Neural cell (in vitro differentiated cells): ENCODE measurements at regions not wholly inside any gene's neighbourhood (a gene's known extent, or its start where the extent isn't known, plus 50 kb on each side); places are given as distances from the start of the nearest gene placed in this dataset.

Experiments
- H2AFZ ChIP-seq: fragments of 200-600, 300-800 bp; sonication (generic), shearing (Covaris generic); 2 replicates; pipeline ENCODE4 v1.6.0; 2014; ENCODE audit warnings: low read depth, mild to moderate bottlenecking, antibody characterized with exemption, low read length, moderate library complexity
- H3F3A ChIP-seq: fragments of 200-600 bp; shearing (Covaris generic); 2 replicates; pipeline ENCODE4 v1.6.1; 2016; ENCODE audit warnings: mild to moderate bottlenecking, moderate library complexity, mixed read lengths, antibody characterized with exemption, low read length; ENCODE audit not compliant: insufficient read depth, poor library complexity, severe bottlenecking
- H3K27ac ChIP-seq: fragments of 200-600, 300-800 bp; sonication (generic), shearing (Covaris generic); 2 replicates; pipeline ENCODE4 v1.5.1; 2014; ENCODE audit warnings: mild to moderate bottlenecking, low read length, moderate library complexity
- H3K27me3 ChIP-seq: fragments of 300-800, 200-600 bp; sonication (generic), shearing (Covaris generic); 2 replicates; pipeline ENCODE4 v1.6.0; 2014; ENCODE audit warnings: mild to moderate bottlenecking, low read depth, low read length, moderate library complexity; ENCODE audit not compliant: insufficient read depth
- H3K36me3 ChIP-seq: fragments of 300-800, 200-600 bp; sonication (generic), shearing (Covaris generic); 2 replicates; pipeline ENCODE4 v1.5.1; 2014; ENCODE audit warnings: mild to moderate bottlenecking, antibody characterized with exemption, low read length, moderate library complexity; ENCODE audit not compliant: insufficient read depth
- H3K4me2 ChIP-seq: fragments of 300-800, 200-600 bp; sonication (generic), shearing (Covaris generic); 2 replicates; pipeline ENCODE4 v1.6.0; 2014; ENCODE audit warnings: mild to moderate bottlenecking, low read length
- H3K4me3 ChIP-seq: fragments of 300-800, 200-600 bp; sonication (generic), shearing (Covaris generic); 2 replicates; pipeline ENCODE4 v1.5.1; 2014; ENCODE audit warnings: mild to moderate bottlenecking, low read length, moderate library complexity
- H3K79me2 ChIP-seq: fragments of 200-600 bp; shearing (Covaris generic); replicated peaks from 2 replicates; pipeline ENCODE4 v1.6.0; 2014; ENCODE audit warnings: mild to moderate bottlenecking, low read length, moderate library complexity; ENCODE audit not compliant: insufficient read depth
- H3K9ac ChIP-seq: fragments of 300-800, 200-600 bp; sonication (generic), shearing (Covaris generic); 2 replicates; pipeline ENCODE4 v1.6.1; 2016; ENCODE audit warnings: mild to moderate bottlenecking, low read length, mixed read lengths
- H3K9me2 ChIP-seq: fragments of 200-600 bp; shearing (Covaris generic); 2 replicates; pipeline ENCODE4 v1.6.1; 2016; ENCODE audit warnings: mild to moderate bottlenecking, low read length, mixed read lengths; ENCODE audit not compliant: insufficient read depth
- H3K9me3 ChIP-seq: fragments of 200-600, 300-800 bp; sonication (generic), shearing (Covaris generic); 2 replicates; pipeline ENCODE4 v1.6.1; 2016; ENCODE audit warnings: mild to moderate bottlenecking, mixed run types, low read length, moderate library complexity, mixed read lengths
- H4K20me1 ChIP-seq: fragments of 200-600 bp; shearing (Covaris generic); 2 replicates; pipeline ENCODE4 v1.6.1; 2016; ENCODE audit warnings: mild to moderate bottlenecking, mixed run types; ENCODE audit not compliant: insufficient read depth
- EP300 ChIP-seq: fragments of 450-650 bp; conservative IDR thresholded peaks from 2 replicates; pipeline ENCODE4 v1.6.1; 2014; ENCODE audit warnings: antibody characterized with exemption, mild to moderate bottlenecking, moderate library complexity; ENCODE audit not compliant: poor library complexity, severe bottlenecking
- EZH2 ChIP-seq: fragments of 200-600, 300-800 bp; shearing (Covaris generic), sonication (generic); IDR thresholded peaks from 2 replicates; pipeline ENCODE4 v1.6.1; 2014; ENCODE audit warnings: antibody characterized with exemption, low read length, borderline replicate concordance, mild to moderate bottlenecking; ENCODE audit not compliant: insufficient read depth, poor library complexity, severe bottlenecking
- MXI1 ChIP-seq: fragments of 450-650 bp; conservative IDR thresholded peaks from 2 replicates; pipeline ENCODE4 v1.6.1; 2014; ENCODE audit warnings: antibody characterized with exemption, mild to moderate bottlenecking; ENCODE audit not compliant: poor library complexity, severe bottlenecking
- POLR2AphosphoS5 ChIP-seq: IDR thresholded peaks from 2 replicates; pipeline ENCODE4 v1.6.1; 2012
- RAD21 ChIP-seq: fragments of 450-650 bp; conservative IDR thresholded peaks from 2 replicates; pipeline ENCODE4 v1.6.1; 2014; ENCODE audit warnings: antibody characterized with exemption, mild to moderate bottlenecking, moderate library complexity
- SMC3 ChIP-seq: fragments of 450-650 bp; conservative IDR thresholded peaks from 2 replicates; pipeline ENCODE4 v1.6.1; 2014; ENCODE audit warnings: antibody characterized with exemption, mild to moderate bottlenecking, moderate library complexity; ENCODE audit not compliant: poor library complexity
- TAF1 ChIP-seq: IDR thresholded peaks from 2 replicates; pipeline ENCODE4 v1.6.1; 2012; ENCODE audit warnings: low read depth
- TF ChIP-seq, protein P1 (sequence below): IDR thresholded peaks from 2 replicates; pipeline ENCODE4 v1.6.1; 2012; ENCODE audit warnings: borderline replicate concordance
- TF ChIP-seq, protein P2 (sequence below): fragments of 450-650 bp; IDR thresholded peaks from 2 replicates; pipeline ENCODE4 v1.5.1; 2014; ENCODE audit warnings: antibody characterized with exemption, mild to moderate bottlenecking, moderate library complexity; ENCODE audit not compliant: poor library complexity, severe bottlenecking

DNA sequence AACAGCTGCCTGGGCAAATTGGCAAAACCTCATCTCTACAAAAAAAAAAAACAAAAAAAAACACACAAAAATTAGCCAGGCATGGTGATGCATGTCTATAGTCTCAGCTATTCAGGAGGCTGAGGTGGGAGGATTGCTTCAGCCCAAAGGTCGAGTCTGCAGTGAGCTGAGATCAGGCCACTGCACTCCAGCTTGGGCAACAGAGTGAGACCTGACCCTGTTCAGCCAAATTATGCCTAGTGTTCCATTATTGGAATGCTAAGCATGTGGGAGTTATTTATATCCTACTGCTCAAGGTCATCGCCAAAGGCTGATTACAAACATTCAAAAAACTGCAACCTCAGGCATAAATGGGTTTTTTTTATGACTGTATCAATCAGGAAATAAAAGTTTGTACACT, 1251.0 kb upstream of the PCDH9 start:
- H3K27me3 ChIP-seq = no peaks in the 10 kb centered on the region
- TF ChIP-seq, protein P1, sequence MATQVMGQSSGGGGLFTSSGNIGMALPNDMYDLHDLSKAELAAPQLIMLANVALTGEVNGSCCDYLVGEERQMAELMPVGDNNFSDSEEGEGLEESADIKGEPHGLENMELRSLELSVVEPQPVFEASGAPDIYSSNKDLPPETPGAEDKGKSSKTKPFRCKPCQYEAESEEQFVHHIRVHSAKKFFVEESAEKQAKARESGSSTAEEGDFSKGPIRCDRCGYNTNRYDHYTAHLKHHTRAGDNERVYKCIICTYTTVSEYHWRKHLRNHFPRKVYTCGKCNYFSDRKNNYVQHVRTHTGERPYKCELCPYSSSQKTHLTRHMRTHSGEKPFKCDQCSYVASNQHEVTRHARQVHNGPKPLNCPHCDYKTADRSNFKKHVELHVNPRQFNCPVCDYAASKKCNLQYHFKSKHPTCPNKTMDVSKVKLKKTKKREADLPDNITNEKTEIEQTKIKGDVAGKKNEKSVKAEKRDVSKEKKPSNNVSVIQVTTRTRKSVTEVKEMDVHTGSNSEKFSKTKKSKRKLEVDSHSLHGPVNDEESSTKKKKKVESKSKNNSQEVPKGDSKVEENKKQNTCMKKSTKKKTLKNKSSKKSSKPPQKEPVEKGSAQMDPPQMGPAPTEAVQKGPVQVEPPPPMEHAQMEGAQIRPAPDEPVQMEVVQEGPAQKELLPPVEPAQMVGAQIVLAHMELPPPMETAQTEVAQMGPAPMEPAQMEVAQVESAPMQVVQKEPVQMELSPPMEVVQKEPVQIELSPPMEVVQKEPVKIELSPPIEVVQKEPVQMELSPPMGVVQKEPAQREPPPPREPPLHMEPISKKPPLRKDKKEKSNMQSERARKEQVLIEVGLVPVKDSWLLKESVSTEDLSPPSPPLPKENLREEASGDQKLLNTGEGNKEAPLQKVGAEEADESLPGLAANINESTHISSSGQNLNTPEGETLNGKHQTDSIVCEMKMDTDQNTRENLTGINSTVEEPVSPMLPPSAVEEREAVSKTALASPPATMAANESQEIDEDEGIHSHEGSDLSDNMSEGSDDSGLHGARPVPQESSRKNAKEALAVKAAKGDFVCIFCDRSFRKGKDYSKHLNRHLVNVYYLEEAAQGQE = no peak
- no peak for TF ChIP-seq TAF1
- TF ChIP-seq SMC3 = no peak

DNA sequence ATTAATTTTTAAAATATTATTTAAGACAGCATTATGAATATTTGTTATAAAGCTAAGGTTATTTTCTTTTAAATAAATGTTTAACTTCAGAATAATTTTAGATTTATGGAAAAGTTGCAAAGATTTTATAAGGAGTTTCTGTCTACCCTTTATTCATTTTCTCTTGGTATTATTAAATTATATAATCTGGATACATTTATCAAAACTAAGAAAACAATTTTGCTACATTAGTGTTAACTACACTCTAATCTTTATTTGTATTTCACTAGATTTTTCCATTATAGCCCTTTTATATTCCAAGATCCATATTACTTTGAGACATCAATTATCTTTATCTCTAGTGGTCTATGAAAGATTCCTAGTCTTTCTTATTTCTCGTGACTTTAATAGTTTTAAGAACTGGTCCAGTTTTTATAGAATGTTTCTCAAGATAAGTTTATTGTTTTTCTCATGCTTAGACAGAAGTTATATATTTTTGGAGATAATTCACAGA, 1243.7 kb upstream of the PCDH9 start:
- TF ChIP-seq RAD21 = no peak
- no peak for TF ChIP-seq EZH2
- no peak overlapping the region for H3K9ac ChIP-seq
- H3K27me3 ChIP-seq = no peaks in the 10 kb centered on the region
- no peaks in the 10 kb centered on the region for H4K20me1 ChIP-seq
- no peaks in the 10 kb centered on the region for H3K9me2 ChIP-seq
- no peaks in the 10 kb centered on the region for H3K36me3 ChIP-seq
- no peaks in the 10 kb centered on the region for H3K9me3 ChIP-seq
- H2AFZ ChIP-seq = no peak overlapping the region
- no peaks in the 10 kb centered on the region for H3F3A ChIP-seq
- H3K4me2 ChIP-seq = no peak overlapping the region
- no peaks in the 10 kb centered on the region for H3K79me2 ChIP-seq
- H3K4me3 ChIP-seq = no peak overlapping the region
- H3K27ac ChIP-seq = no peak overlapping the region

More for the DNA sequence above, 1251.0 kb upstream of the PCDH9 start:
- H4K20me1 ChIP-seq = no peaks in the 10 kb centered on the region
- H3K36me3 ChIP-seq = no peaks in the 10 kb centered on the region
- H3K79me2 ChIP-seq = no peaks in the 10 kb centered on the region
- no peak overlapping the region for H2AFZ ChIP-seq
- no peak overlapping the region for H3K4me2 ChIP-seq
- no peaks in the 10 kb centered on the region for H3F3A ChIP-seq
- H3K9me3 ChIP-seq = no peaks in the 10 kb centered on the region
- no peaks in the 10 kb centered on the region for H3K9me2 ChIP-seq
- no peak overlapping the region for H3K4me3 ChIP-seq
- no peak overlapping the region for H3K9ac ChIP-seq
- H3K27ac ChIP-seq = no peak overlapping the region

DNA sequence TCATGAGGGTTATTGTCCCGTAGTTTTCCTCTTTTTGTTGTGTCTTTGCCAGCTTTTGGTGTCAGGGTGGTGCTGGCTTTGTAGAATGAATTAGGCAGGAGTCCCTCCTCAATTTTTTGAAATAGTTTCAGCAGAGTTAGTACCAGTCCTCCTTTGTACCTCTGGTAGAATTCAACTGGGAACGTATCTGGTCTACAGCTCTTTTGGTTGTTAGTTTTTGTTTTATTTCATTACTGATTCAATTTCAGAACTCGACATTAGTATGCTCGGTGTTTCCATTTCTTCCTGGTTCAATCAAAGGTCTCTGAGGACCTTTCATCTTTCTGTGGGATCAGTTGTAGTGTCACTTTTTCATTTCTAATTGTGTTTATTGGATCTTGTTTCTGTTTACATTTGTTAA, 1237.0 kb upstream of the PCDH9 start:
- Histone ChIP-seq H4K20me1 (no peaks in the 10 kb centered on the region), H2AFZ (no peak overlapping the region), H3K4me3 (no peak overlapping the region), H3K9me3 (no peaks in the 10 kb centered on the region), H3K79me2 (no peaks in the 10 kb centered on the region), H3K9me2 (no peaks in the 10 kb centered on the region), H3F3A (no peaks in the 10 kb centered on the region), H3K27ac (no peak overlapping the region), H3K36me3 (no peaks in the 10 kb centered on the region), H3K4me2 (no peak overlapping the region), H3K27me3 (no peaks in the 10 kb centered on the region), H3K9ac (no peak overlapping the region)
- TF ChIP-seq SMC3 (no peak), POLR2AphosphoS5 (no peak), TAF1 (no peak), RAD21 (no peak), EP300 (no peak), EZH2 (no peak), MXI1 (no peak)
- TF ChIP-seq, protein P1 = no peak
- TF ChIP-seq, protein P2, sequence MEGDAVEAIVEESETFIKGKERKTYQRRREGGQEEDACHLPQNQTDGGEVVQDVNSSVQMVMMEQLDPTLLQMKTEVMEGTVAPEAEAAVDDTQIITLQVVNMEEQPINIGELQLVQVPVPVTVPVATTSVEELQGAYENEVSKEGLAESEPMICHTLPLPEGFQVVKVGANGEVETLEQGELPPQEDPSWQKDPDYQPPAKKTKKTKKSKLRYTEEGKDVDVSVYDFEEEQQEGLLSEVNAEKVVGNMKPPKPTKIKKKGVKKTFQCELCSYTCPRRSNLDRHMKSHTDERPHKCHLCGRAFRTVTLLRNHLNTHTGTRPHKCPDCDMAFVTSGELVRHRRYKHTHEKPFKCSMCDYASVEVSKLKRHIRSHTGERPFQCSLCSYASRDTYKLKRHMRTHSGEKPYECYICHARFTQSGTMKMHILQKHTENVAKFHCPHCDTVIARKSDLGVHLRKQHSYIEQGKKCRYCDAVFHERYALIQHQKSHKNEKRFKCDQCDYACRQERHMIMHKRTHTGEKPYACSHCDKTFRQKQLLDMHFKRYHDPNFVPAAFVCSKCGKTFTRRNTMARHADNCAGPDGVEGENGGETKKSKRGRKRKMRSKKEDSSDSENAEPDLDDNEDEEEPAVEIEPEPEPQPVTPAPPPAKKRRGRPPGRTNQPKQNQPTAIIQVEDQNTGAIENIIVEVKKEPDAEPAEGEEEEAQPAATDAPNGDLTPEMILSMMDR = no peak
